ENCODE measurements at regions not wholly inside any gene's neighbourhood (a gene's known extent, or its start where the extent isn't known, plus 50 kb on each side); places are given as distances from the start of the nearest gene placed in this dataset.

GRCh38 chr4:111510535-111510934, 634.7 kb upstream of the FAM241A start:
- DNase-seq: no peak

DNA sequence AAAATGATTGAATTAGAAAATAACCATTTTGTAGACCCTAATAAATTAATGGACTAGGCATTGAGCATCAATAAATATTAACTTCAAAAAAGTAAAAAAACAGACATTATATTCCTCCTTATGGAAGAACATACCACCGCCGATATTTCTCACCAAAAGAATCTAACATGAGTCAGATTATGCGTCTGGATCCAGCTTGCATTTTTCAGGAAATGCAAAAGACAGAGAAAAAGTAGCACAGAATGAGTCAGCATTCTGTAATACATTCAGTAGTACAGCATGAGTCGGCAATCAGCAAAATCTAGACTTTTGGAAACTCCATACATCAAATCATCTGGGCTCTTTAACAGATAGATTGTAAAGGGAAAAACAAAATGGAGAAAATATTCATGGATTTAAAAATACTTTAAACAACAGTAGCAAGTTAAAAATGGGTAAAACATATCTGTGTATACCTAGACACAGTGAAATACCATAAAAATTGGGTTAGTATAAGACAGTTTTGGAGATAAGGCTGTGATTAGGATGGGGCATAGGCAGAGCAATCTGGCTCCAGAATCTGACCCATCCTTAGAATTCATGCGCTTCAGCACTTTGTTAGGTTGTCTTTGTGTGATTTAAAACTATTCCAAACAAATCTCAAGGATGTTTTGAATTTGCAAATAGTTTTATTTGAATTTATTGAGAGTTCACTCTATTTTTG, 633.0 kb upstream of the FAM241A start:
- no peak for DNase-seq

GRCh38 chr4:111519683-111520082, 625.6 kb upstream of the FAM241A start:
- DNase-seq: no peak

- no peak for DNase-seq
Observed at GRCh38 chr4:111530446-111530845, 614.8 kb upstream of the FAM241A start.

GRCh38 chr4:111535792-111536191, 609.5 kb upstream of the FAM241A start:
- DNase-seq: no peak

DNA sequence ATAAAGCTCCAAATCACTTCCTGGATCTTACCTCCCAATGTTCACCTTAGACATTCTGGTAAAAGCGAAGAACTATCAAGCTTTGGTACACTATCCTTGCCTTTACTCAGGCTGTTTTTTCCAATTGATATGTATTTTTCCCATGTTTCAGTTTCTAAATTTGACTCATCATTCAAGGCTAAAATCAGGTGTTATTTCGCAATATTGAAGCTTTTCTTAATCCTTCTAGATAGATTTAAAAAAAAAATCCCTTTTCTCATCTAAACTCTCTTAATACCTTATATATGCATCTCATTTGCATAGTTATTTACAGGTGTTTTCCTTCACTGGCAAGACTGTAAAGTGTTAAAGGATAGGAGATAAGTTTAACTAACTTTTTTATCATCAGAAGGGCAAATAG, 608.1 kb upstream of the FAM241A start:
- DNase-seq: no peak

DNA sequence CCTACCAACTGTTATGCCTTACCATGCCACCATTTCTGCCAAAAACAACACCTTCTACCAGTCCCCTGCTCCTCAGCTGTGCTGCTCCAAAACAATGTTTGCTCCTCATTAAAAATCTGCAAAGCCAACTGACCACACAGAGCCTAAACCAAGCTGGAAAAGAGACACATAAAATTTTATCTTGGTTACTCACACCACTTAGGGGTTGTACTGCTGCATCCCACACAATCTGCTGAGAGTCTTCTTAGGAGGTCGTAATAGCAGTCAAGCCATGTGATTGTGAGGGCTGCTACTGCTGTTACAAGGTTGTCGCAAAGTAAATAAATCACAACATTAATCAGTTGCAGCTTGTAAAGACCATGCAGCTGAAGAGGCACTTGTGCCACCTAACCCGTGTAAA, 607.4 kb upstream of the FAM241A start:
- DNase-seq: no peak

DNA sequence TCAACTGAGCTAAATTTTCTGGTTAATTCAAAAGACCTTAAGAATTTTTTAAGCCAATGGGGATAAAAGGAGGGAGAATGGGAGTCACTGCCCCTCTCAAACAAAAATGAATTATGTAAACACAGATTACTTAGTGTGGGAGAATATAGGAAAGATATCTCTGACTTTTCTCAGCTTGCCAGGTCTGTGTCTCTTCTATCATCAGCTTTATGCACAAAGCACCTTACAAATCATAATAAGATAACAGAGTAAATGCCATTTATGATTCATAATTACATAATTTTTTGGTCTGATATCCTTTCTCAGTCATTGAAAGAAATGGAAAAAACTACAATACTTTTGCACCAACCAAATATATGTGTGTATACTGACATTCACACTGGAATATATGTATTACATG, 604.6 kb upstream of the FAM241A start:
- DNase-seq: no peak

GRCh38 chr4:111542056-111542455, 603.2 kb upstream of the FAM241A start:
- DNase-seq: no peak

DNA sequence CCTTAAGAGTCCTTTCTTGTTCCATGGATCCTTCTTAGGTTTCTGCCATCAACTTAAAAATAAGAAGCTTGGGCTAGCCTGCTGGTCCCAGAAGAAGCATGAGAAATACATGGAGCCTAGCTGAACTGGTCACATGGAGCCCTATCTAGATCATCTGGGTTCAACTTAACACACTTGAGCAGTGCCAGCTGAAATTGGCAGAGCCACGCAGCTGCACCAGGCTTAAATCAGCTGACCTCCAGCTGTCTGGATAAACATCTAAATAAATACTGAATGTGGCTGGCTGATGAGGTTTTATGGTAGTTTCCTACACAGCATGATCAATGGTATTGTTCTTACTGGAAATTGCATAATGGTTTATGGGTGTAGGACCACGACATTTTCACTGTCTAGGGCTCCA, 598.4 kb upstream of the FAM241A start:
- DNase-seq: no peak

DNA sequence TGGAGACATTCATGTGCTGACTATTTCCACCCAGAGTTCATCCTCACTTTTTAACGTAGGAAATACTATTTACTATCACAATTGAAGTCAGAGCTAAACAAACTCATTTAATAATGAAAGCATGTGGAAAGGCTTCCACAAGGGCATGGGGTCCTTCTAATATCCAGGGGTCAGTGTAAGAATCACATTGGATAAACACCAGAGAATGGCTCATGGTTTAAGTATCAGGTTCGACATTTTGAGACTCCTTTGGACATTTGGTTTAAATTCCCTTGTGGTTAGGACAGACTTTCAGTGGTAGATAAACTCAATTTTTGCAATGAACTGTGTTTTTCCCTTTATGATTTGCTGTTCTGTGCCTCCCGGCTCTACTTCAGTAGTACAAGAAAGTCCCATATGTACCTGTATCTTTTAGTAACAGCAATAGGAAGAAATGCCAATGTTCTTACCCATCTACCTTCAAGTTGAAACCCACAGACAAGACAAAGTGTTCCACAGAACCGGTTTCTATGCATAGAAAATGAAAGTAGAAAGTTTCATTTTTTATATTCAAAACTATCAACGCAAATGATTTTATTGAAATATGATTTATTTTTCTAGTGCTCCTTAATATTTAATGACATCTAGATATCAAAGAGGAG, 589.0 kb upstream of the FAM241A start:
- DNase-seq: no peak

DNA sequence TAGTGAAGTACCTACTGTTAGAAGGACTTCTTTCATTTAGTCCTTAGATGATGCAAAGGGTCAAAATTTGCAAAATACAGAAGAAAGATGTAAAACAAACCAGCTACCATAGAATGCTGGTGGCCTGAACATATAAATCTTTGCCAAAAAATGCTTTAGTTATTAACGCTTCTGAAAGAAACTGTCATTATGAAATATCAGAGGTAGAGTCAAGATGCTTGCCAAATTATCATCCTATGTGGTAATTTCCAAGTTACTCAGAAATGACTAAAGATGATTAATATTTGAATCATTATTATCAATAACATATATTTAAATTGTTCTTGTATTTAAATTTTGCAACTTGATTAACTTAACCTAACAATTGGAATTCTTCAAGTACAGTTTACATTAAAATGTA, 588.4 kb upstream of the FAM241A start:
- DNase-seq: no peak

DNA sequence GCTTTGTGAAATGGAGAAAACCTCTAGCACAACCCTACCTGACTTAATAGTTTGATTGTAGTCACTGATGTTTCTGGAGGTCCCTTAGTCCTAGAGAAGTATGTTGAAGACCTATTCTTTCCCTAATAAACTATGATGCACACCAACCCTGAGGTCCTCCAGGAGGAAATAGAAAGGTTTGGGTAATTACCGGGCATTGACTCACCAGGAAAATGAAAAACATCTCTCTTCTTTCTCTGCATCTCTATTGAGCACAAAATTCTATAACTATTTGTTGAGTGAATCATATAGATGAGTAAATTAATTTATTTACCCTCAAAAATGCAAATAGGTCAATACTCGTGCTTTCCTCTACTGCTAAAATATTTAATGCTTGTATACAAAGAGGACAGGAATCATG, 582.4 kb upstream of the FAM241A start:
- DNase-seq: no peak

- no peak for DNase-seq
Observed at GRCh38 chr4:111572470-111572869, 572.8 kb upstream of the FAM241A start.

DNA sequence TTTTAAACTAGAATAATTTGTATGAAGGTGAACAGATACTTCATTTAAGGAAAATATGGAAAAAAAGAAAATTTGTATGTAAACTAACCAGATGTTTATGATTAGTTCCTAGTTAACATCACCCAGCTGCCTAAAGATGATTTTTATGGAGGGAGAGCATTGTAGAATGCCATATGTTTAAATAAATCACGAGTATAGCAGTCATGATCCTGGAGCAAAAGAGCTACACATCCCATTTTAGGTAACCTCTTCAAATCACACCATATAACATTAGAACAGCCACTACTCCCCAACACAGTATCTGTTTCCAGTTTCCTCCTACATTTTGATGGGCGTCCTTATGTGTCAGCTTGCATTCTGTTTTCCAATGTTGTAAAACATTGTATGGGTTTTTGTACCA, 571.9 kb upstream of the FAM241A start:
- no peak for DNase-seq

DNA sequence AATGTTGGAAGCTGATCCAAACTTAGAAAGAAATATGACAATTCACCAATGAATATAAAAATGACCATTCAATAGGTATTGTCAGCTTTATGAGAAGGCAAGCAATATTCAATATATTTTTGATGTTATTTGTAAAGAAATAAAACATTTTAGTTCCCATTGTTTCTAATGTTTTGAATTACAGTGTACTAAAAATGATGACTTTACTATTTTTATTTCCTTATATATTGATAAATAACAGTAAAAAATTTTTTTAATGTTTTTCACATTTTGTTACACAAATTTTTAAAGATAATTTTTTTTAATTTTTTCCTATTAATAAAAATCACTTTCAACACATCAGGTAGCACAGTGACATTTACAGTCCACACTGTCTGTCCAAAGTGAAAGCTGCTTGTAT, 565.5 kb upstream of the FAM241A start:
- DNase-seq: no peak

DNA sequence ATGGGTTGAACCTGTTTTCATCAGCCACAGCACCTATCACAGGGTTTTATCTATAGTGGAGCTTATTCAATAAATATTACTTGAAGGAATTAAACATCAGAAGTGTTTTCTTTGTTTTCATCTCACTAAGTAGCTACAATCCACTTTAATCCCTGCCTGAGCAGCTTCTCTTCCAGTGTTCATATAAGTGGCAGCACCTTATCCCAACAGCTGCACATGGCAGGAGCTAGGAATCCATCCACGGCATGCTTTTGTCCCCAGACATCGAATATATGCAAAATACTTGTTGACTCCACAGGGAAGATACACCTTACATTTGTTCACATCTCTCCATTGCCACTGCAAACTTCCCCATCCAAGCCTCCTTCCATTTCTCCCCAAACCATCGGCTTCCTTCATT, 549.8 kb upstream of the FAM241A start:
- no peak for DNase-seq

DNA sequence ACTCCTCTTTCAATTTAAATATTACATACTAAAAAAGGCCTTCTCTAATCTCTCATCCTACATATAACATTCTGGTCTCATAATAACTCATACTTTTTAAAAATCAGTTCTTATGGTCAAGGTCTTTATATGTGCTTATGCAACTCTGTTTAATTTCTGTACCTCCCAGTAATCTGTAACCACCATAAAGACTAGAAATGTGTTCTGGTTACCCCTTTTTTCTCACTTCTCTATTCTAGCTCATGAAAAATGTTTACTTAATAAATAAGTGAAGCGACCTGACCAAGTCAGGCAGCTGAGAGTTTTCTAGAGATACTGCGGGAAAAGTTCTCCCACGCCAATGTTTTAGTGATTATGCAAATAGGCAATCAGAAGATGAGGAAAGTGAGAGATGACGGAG, 548.8 kb upstream of the FAM241A start:
- no peak for DNase-seq

DNA sequence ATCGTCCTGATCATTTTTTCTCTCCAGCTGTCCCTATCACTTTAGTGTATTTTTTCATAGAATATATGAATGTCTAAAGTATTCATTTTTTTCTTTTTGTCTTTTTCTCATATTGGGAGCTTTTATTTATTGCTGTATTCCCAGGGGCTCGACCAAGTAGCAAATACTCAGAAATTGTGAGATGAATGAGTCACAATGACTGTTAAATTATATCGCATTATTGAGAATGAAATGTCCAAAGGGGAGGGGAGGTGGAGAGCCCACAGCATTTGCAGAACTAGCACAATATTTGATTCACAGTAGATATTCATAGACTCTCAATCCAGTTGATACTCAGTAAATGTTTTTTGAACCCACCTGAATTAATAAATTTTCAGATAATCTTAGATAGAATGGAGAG, 543.6 kb upstream of the FAM241A start:
- no peak for DNase-seq

DNA sequence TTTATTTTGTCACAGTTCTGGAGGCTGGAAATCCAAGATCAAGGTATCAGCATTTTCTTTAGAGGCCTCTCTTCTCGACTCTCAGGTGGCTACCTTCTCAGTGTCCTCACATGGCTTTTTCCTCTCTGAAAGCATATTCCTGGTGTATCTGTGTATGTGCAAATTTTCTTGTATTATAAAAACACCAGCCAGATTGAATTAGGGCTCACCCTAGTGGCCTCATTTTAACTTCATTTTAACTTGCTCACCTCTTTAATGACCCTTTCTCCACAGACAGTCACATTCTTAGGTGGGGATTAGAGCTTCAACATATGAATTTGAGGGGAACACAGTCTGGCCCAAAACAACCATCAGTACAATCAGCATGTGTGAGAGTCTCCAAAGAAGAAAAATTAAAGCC, 542.4 kb upstream of the FAM241A start:
- no peak for DNase-seq

- no peak for DNase-seq
Observed at GRCh38 chr4:111605111-111605510, 540.1 kb upstream of the FAM241A start.

DNA sequence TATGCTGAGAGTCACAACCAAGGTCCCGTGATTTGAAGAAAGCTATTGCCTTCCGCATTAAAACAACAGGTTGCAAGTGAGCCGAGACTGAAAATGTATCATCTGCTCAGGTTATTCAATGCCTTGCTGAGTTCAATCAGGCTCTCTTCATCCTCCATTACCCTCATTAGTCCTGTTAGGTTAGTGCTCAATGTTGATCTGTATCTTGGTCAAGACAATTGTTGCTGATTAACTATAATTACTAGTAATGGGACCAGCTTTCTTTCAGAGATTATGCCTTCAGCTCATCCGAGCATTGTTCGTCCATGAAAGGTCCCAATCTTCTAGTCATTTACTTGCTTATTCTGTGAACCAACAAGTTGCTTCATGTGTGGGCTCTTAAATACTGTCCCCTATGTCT, 534.6 kb upstream of the FAM241A start:
- DNase-seq: no peak

- DNase-seq: no peak
Observed at GRCh38 chr4:111618908-111619307, 526.3 kb upstream of the FAM241A start.

GRCh38 chr4:111628437-111628836, 516.8 kb upstream of the FAM241A start:
- DNase-seq: no peak

GRCh38 chr4:111630705-111631104, 514.5 kb upstream of the FAM241A start:
- DNase-seq: peak in 1 of 2 donors; percentile 43

Data from hippocampal formation (tissue), 2 donors.